ENCODE measurements at regions not wholly inside any gene's neighbourhood (a gene's known extent, or its start where the extent isn't known, plus 50 kb on each side); places are given as distances from the start of the nearest gene placed in this dataset.

- Histone ChIP-seq H3K27ac (no peak overlapping the region), H3K27me3 (no peaks in the 10 kb centered on the region), H3K36me3 (no peaks in the 10 kb centered on the region), H3K4me1 (no peaks in the 10 kb centered on the region), H3K9me3 (peaks cover 0 to 3% of the 10 kb centered on the region in 2 donors), H3K4me3 (no peak overlapping the region)
- DNase-seq (no peak), ATAC-seq (no peak)
- no peak for TF ChIP-seq CTCF (IDR thresholded peaks at IDR 0.05)
- intact Hi-C loops (cut with DNase I), result no loop called here
These were observed 86.4 kb upstream of the POU3F2 start for GRCh38 chr6:98747960-98748359.

- DNase-seq (no peak), ATAC-seq (no peak)
- intact Hi-C loops (cut with DNase I), result no loop called here
- H3K36me3 ChIP-seq, result no peaks in the 10 kb centered on the region
- no peaks in the 10 kb centered on the region for H3K27me3 ChIP-seq
- H3K4me3 ChIP-seq, result no peak overlapping the region
- H3K27ac ChIP-seq, result no peak overlapping the region
- no peak for TF ChIP-seq CTCF (IDR thresholded peaks at IDR 0.05)
- peaks cover 0 to 6% of the 10 kb centered on the region in 2 donors for H3K9me3 ChIP-seq
- H3K4me1 ChIP-seq, result no peaks in the 10 kb centered on the region
These were observed 74.9 kb upstream of the POU3F2 start for GRCh38 chr6:98759459-98759858.

GRCh38 chr6:98764373-98764911 lies 69.9 kb upstream of the POU3F2 start:
- DNase-seq (no peak), ATAC-seq (no peak)
- Histone ChIP-seq H3K9me3 (peaks cover 0 to 6% of the 10 kb centered on the region in 2 donors), H3K4me3 (peak overlapping the region; percentile 7 to 16), H3K36me3 (no peaks in the 10 kb centered on the region), H3K4me1 (no peaks in the 10 kb centered on the region), H3K27ac (no peak overlapping the region), H3K27me3 (no peaks in the 10 kb centered on the region)
- no peak for TF ChIP-seq CTCF (IDR thresholded peaks at IDR 0.05)
- intact Hi-C loops (cut with DNase I), result no loop called here

GRCh38 chr6:98769546-98769945 lies 64.8 kb upstream of the POU3F2 start:
- H3K9me3 ChIP-seq, result no peaks in the 10 kb centered on the region
- DNase-seq, result no peak
- no peak for ATAC-seq
- H3K4me3 ChIP-seq, result no peak overlapping the region
- no peaks in the 10 kb centered on the region for H3K27me3 ChIP-seq
- no peaks in the 10 kb centered on the region for H3K36me3 ChIP-seq
- H3K27ac ChIP-seq, result no peak overlapping the region
- intact Hi-C loops (cut with DNase I), result no loop called here
- no peak for TF ChIP-seq CTCF (IDR thresholded peaks at IDR 0.05)
- H3K4me1 ChIP-seq, result no peaks in the 10 kb centered on the region

- intact Hi-C loops (cut with DNase I), result no loop called here
- ATAC-seq, result no peak
- Histone ChIP-seq H3K27me3 (peaks cover 0 to 4% of the 10 kb centered on the region in 2 donors), H3K4me3 (no peak overlapping the region), H3K9me3 (no peaks in the 10 kb centered on the region), H3K36me3 (no peaks in the 10 kb centered on the region), H3K4me1 (no peaks in the 10 kb centered on the region), H3K27ac (no peak overlapping the region)
- TF ChIP-seq CTCF (IDR thresholded peaks at IDR 0.05), result no peak
- DNase-seq, result no peak
These were observed 59.2 kb upstream of the POU3F2 start for GRCh38 chr6:98775205-98775604.

Measured in left lung (tissue), 4 donors.